Heart left ventricle (tissue), 13 donors: ENCODE measurements at regions not wholly inside any gene's neighbourhood (a gene's known extent, or its start where the extent isn't known, plus 50 kb on each side); places are given as distances from the start of the nearest gene placed in this dataset.

Source experiments
- CTCF ChIP-seq, 12 donors: fragments of 200-600 bp; sonication (generic) in 4 of 12; IDR thresholded peaks; one replicate each; pipeline versions ENCODE4 v1.5.0 to v1.8.0; 2018 to 2022; ENCODE audit warnings: antibody characterized with exemption in 12 of 12, mild to moderate bottlenecking in 5 of 12
- POLR2A ChIP-seq, 2 donors: fragments of 450-650 bp; IDR thresholded peaks; one replicate each; pipeline ENCODE4 v1.6.1; 2017; ENCODE audit warnings: antibody characterized with exemption in 2 of 2, mild to moderate bottlenecking in 2 of 2, moderate library complexity in 2 of 2
- donor health status: ischemic (EF 13 %, LVEDD 7.1; RV severe dilation, severe dysfunction).
- donor health status: DM: no; HTN: yes; CAD: no.
- donor health status: DM: no; HTN: no; CAD: no.
- donor health status: ischemic (EF 25% LVEDD 6.9; RV normal size, moderate dysfunction).
- donor health status: ischemic (EF 25% LVEDD 5.7; RV mildly dilated, moderate dysfunction).
- donor health status: ischemic (EF 35%, LVEDD 5.7; RV mildly dilated, moderate dysfunction).
- donor health status: nonischemic (EF 11% LVEDD 7.7; RV severe dilation, severe dysfunction).
- donor health status: DM: yes; HTN: yes; CAD: no.
- donor health status: PGD.
- donor health status: ischemic (EF 29% LVEDD 5.4; RV normal size, mild dysfunction).
- donor health status: nonischemic (EF 23%, LVEDD 6.1; RV moderate dilation, normal function).

- no peak for TF ChIP-seq CTCF (IDR thresholded peaks at IDR 0.05)
- TF ChIP-seq POLR2A (IDR thresholded peaks at IDR 0.05) = no peak
Measured at GRCh38 chr3:19016851-19017250, 131.5 kb upstream of the KCNH8 start.
